Esophagus muscularis mucosa (tissue), 3 donors: ENCODE measurements at regions not wholly inside any gene's neighbourhood (a gene's known extent, or its start where the extent isn't known, plus 50 kb on each side); places are given as distances from the start of the nearest gene placed in this dataset.

Experiments
- CTCF ChIP-seq, 3 experiments: fragments of 200-600 bp in 2 of 3; fragments of 450-650 bp in 1 of 3; sonication (generic) in 2 of 3; IDR thresholded peaks; one replicate each; pipeline ENCODE4 v1.5.1; 2017 to 2019; ENCODE audit warnings: antibody characterized with exemption in 3 of 3, mild to moderate bottlenecking in 2 of 3, moderate library complexity in 1 of 3
- EP300 ChIP-seq: sonication (generic); formaldehyde crosslinking; IDR thresholded peaks from one replicate; pipeline ENCODE4 v1.6.1; 2017; ENCODE audit warnings: antibody characterized with exemption

GRCh38 chr3:124634210-124635168 is 95.8 kb upstream of the UMPS start:
- TF ChIP-seq CTCF (IDR thresholded peaks at IDR 0.05) (no peak), EP300 (no peak)
